HEK293T (cell line): ENCODE measurements at regions not wholly inside any gene's neighbourhood (a gene's known extent, or its start where the extent isn't known, plus 50 kb on each side); places are given as distances from the start of the nearest gene placed in this dataset.

Experiments
- ELF4 ChIP-seq: fragments of 450-650 bp; IDR thresholded peaks from 2 replicates; pipeline ENCODE4 v1.6.1; 2017; ENCODE audit warnings: antibody characterized with exemption
- FOXA1 ChIP-seq: fragments of 450-650 bp; IDR thresholded peaks from 2 replicates; pipeline ENCODE4 v1.6.1; 2016; ENCODE audit warnings: mild to moderate bottlenecking
- FOXM1 ChIP-seq: fragments of 450-650 bp; IDR thresholded peaks from 2 replicates; pipeline ENCODE4 v1.6.1; 2017; ENCODE audit warnings: mild to moderate bottlenecking, borderline replicate concordance
- HDGF ChIP-seq: fragments of 450-650 bp; IDR thresholded peaks from 2 replicates; pipeline ENCODE4 v1.6.1; 2017; ENCODE audit warnings: antibody characterized with exemption, borderline replicate concordance
- L3MBTL2 ChIP-seq: fragments of 450-650 bp; conservative IDR thresholded peaks from 2 replicates; pipeline ENCODE4 v1.6.1; 2016; ENCODE audit warnings: mild to moderate bottlenecking
- NFRKB ChIP-seq: fragments of 450-650 bp; IDR thresholded peaks from 2 replicates; pipeline ENCODE4 v1.6.1; 2016; ENCODE audit warnings: mild to moderate bottlenecking, moderate library complexity
- PKNOX1 ChIP-seq: fragments of 450-650 bp; IDR thresholded peaks from 2 replicates; pipeline ENCODE4 v1.6.1; 2016
- SP1 ChIP-seq: fragments of 450-650 bp; IDR thresholded peaks from 2 replicates; pipeline ENCODE4 v1.6.1; 2017
- TARDBP ChIP-seq: fragments of 450-650 bp; IDR thresholded peaks from 2 replicates; pipeline ENCODE4 v1.6.1; 2016

GRCh38 chr1:229964281-229964680, 102.8 kb upstream of the GALNT2 start:
- TF ChIP-seq SP1, result no peak
- no peak for TF ChIP-seq HDGF
- no peak for TF ChIP-seq PKNOX1
- no peak for TF ChIP-seq L3MBTL2
- TF ChIP-seq TARDBP, result no peak
- no peak for TF ChIP-seq ELF4
- no peak for TF ChIP-seq NFRKB
- TF ChIP-seq FOXM1, result no peak
- no peak for TF ChIP-seq FOXA1
